ENCODE measurements at regions not wholly inside any gene's neighbourhood (a gene's known extent, or its start where the extent isn't known, plus 50 kb on each side); places are given as distances from the start of the nearest gene placed in this dataset.

DNA sequence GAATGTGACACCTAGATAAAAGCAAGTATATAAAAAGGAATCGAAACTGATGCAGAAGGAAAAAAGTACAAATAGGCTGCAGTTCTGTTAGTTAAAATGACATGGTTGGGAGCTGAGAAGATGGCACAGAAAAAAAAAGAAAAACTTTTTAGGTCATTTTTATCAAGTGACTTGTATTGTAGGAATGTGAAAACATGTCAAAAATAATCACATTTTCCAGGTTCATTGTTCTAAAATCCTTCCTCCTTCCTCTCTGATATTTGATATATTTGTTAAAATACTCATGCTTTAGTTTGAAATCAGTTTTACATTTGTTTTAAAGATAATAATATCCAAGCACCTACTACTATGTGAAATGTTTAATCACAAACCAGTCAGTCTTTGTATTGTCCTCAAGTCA lies 507.9 kb downstream of the PRKD1 start:
- Histone ChIP-seq H3K27me3 (ENCODE audit: control insufficient read depth in 2 of 2, insufficient read depth in 2 of 2, low read length in 2 of 2) (no peaks in the 10 kb centered on the region), H3K79me2 (ENCODE audit: insufficient read depth, low read length) (no peaks in the 10 kb centered on the region), H3K4me3 (replicated peaks in 1 of 3; ENCODE audit: low read depth in 2 of 3, low read length in 3 of 3) (no peak overlapping the region), H3K4me1 (ENCODE audit: control insufficient read depth in 1 of 2, insufficient read depth in 2 of 2, low read length in 2 of 2) (no peaks in the 10 kb centered on the region), H3K9ac (ENCODE audit: insufficient read depth, low read length, poor library complexity, severe bottlenecking) (no peak overlapping the region), H2AFZ (ENCODE audit: insufficient read depth, low read depth, low read length, poor library complexity, severe bottlenecking) (no peak overlapping the region), H3K27ac (ENCODE audit: low read depth in 1 of 2, low read length in 2 of 2) (no peak overlapping the region), H3K36me3 (replicated peaks in 1 of 2; ENCODE audit: control insufficient read depth in 1 of 2, insufficient read depth in 2 of 2, low read length in 2 of 2) (no peaks in the 10 kb centered on the region), H3K4me2 (replicated peaks; ENCODE audit: extremely low read depth, low read length, poor library complexity, severe bottlenecking) (no peak overlapping the region), H4K20me1 (ENCODE audit: insufficient read depth, low read length) (no peaks in the 10 kb centered on the region), H3K9me3 (replicated peaks in 1 of 2; ENCODE audit: control insufficient read depth in 1 of 2, insufficient read depth in 1 of 2, low read length in 2 of 2) (no peaks in the 10 kb centered on the region)
- intact Hi-C loops (cut with micrococcal nuclease): no loop called here
- Mint-ChIP-seq H3K27ac (no peak overlapping the region), H3K36me3 (no peaks in the 10 kb centered on the region), H3K4me1 (no peaks in the 10 kb centered on the region), H3K27me3 (ENCODE audit: low read depth in 3 of 3) (peaks cover 0 to 2% (median 0%) of the 10 kb centered on the region in 3 donors), H3K9me3 (peaks cover 0 to 2% (median 0%) of the 10 kb centered on the region in 7 donors), H3K4me3 (no peak overlapping the region)
- no peak for DNase-seq
- TF ChIP-seq, protein P1, sequence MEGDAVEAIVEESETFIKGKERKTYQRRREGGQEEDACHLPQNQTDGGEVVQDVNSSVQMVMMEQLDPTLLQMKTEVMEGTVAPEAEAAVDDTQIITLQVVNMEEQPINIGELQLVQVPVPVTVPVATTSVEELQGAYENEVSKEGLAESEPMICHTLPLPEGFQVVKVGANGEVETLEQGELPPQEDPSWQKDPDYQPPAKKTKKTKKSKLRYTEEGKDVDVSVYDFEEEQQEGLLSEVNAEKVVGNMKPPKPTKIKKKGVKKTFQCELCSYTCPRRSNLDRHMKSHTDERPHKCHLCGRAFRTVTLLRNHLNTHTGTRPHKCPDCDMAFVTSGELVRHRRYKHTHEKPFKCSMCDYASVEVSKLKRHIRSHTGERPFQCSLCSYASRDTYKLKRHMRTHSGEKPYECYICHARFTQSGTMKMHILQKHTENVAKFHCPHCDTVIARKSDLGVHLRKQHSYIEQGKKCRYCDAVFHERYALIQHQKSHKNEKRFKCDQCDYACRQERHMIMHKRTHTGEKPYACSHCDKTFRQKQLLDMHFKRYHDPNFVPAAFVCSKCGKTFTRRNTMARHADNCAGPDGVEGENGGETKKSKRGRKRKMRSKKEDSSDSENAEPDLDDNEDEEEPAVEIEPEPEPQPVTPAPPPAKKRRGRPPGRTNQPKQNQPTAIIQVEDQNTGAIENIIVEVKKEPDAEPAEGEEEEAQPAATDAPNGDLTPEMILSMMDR (IDR thresholded peaks at IDR 0.05): no peak
- no CpG with 5 or more reads among the region's 1 CpG for WGBS (ENCODE audit: insufficient coverage)

GRCh38 chr14:29421156-29421728 lies 506.4 kb downstream of the PRKD1 start:
- Histone ChIP-seq H4K20me1 (ENCODE audit: insufficient read depth, low read length) (no peaks in the 10 kb centered on the region), H3K9me3 (replicated peaks in 1 of 2; ENCODE audit: control insufficient read depth in 1 of 2, insufficient read depth in 1 of 2, low read length in 2 of 2) (no peaks in the 10 kb centered on the region), H3K79me2 (ENCODE audit: insufficient read depth, low read length) (no peaks in the 10 kb centered on the region), H3K27ac (ENCODE audit: low read depth in 1 of 2, low read length in 2 of 2) (no peak overlapping the region), H3K4me3 (replicated peaks in 1 of 3; ENCODE audit: low read depth in 2 of 3, low read length in 3 of 3) (no peak overlapping the region), H3K27me3 (ENCODE audit: control insufficient read depth in 2 of 2, insufficient read depth in 2 of 2, low read length in 2 of 2) (no peaks in the 10 kb centered on the region), H3K36me3 (replicated peaks in 1 of 2; ENCODE audit: control insufficient read depth in 1 of 2, insufficient read depth in 2 of 2, low read length in 2 of 2) (no peaks in the 10 kb centered on the region), H3K4me1 (ENCODE audit: control insufficient read depth in 1 of 2, insufficient read depth in 2 of 2, low read length in 2 of 2) (no peaks in the 10 kb centered on the region), H2AFZ (ENCODE audit: insufficient read depth, low read depth, low read length, poor library complexity, severe bottlenecking) (no peak overlapping the region), H3K4me2 (replicated peaks; ENCODE audit: extremely low read depth, low read length, poor library complexity, severe bottlenecking) (no peak overlapping the region), H3K9ac (ENCODE audit: insufficient read depth, low read length, poor library complexity, severe bottlenecking) (no peak overlapping the region)
- no peaks in the 10 kb centered on the region for H3K36me3 Mint-ChIP-seq
- H3K9me3 Mint-ChIP-seq: peaks cover 0 to 2% (median 0%) of the 10 kb centered on the region in 7 donors
- no peak for DNase-seq
- H3K27ac Mint-ChIP-seq: no peak overlapping the region
- intact Hi-C loops (cut with micrococcal nuclease): no loop called here
- H3K27me3 Mint-ChIP-seq (ENCODE audit: low read depth in 3 of 3): peaks cover 0 to 2% (median 0%) of the 10 kb centered on the region in 3 donors
- H3K4me3 Mint-ChIP-seq: no peak overlapping the region
- H3K4me1 Mint-ChIP-seq: no peaks in the 10 kb centered on the region
- TF ChIP-seq, protein P1 (IDR thresholded peaks at IDR 0.05): no peak
